Osteoblast (primary cell): ENCODE measurements at regions not wholly inside any gene's neighbourhood (a gene's known extent, or its start where the extent isn't known, plus 50 kb on each side); places are given as distances from the start of the nearest gene placed in this dataset.

Experiments used
- DNase-seq: peaks from one replicate; pipeline ENCODE4 v3.0.0; 2011; ENCODE audit warnings: low spot score, mixed read lengths; ENCODE audit not compliant: insufficient read length; ENCODE audit errors: missing footprints
- H2AFZ ChIP-seq: 2 replicates; pipeline ENCODE4 v1.6.0; 2011; ENCODE audit warnings: mild to moderate bottlenecking, low read length
- H3K27ac ChIP-seq: 2 replicates; pipeline ENCODE4 v1.5.1; 2011; ENCODE audit warnings: mild to moderate bottlenecking, low read depth, low read length, moderate library complexity
- H3K27me3 ChIP-seq: 2 replicates; pipeline ENCODE4 v1.6.0; 2012; ENCODE audit warnings: mild to moderate bottlenecking, control low read depth, inconsistent platforms, low read length, moderate library complexity; ENCODE audit not compliant: insufficient read depth
- H3K36me3 ChIP-seq: 2 replicates; pipeline ENCODE4 v1.5.1; 2011; ENCODE audit warnings: mild to moderate bottlenecking, low read length, control low read depth, moderate library complexity; ENCODE audit not compliant: insufficient read depth
- H3K4me1 ChIP-seq: 2 replicates; pipeline ENCODE4 v1.5.1; 2011; ENCODE audit warnings: mild to moderate bottlenecking, low read length, control low read depth, moderate library complexity; ENCODE audit not compliant: insufficient read depth
- H3K4me2 ChIP-seq: 2 replicates; pipeline ENCODE4 v1.6.0; 2011; ENCODE audit warnings: mild to moderate bottlenecking, low read length; ENCODE audit not compliant: insufficient read depth
- H3K4me3 ChIP-seq: fragments of 200-600 bp; sonication (generic); 3 replicates; pipeline ENCODE4 v1.5.1; 2012; ENCODE audit warnings: mild to moderate bottlenecking, low read length, inconsistent platforms; ENCODE audit not compliant: insufficient read depth
- H3K79me2 ChIP-seq: 2 replicates; pipeline ENCODE4 v1.6.0; 2012; ENCODE audit warnings: mild to moderate bottlenecking, low read length, control low read depth, inconsistent platforms; ENCODE audit not compliant: insufficient read depth
- H3K9me3 ChIP-seq: 2 replicates; pipeline ENCODE4 v1.5.1; 2011; ENCODE audit warnings: low read depth, low read length, control low read depth
- H4K20me1 ChIP-seq: 2 replicates; pipeline ENCODE4 v1.6.0; 2012; ENCODE audit warnings: mild to moderate bottlenecking, low read length, control low read depth; ENCODE audit not compliant: insufficient read depth
- TF ChIP-seq, protein P1 (sequence below): IDR thresholded peaks from 2 replicates; pipeline ENCODE4 v1.5.1; 2011; ENCODE audit warnings: mild to moderate bottlenecking, low read depth, low read length, moderate library complexity; ENCODE audit errors: extremely low read depth

GRCh38 chr11:10627816-10628215 is 59.4 kb upstream of the LYVE1 start:
- H3K9me3 ChIP-seq = no peaks in the 10 kb centered on the region
- no peak overlapping the region for H3K27ac ChIP-seq
- no peaks in the 10 kb centered on the region for H3K27me3 ChIP-seq
- H2AFZ ChIP-seq = no peak overlapping the region
- no peak for DNase-seq
- no peaks in the 10 kb centered on the region for H3K4me1 ChIP-seq
- H3K4me3 ChIP-seq = no peak overlapping the region
- H4K20me1 ChIP-seq = no peaks in the 10 kb centered on the region
- TF ChIP-seq, protein P1, sequence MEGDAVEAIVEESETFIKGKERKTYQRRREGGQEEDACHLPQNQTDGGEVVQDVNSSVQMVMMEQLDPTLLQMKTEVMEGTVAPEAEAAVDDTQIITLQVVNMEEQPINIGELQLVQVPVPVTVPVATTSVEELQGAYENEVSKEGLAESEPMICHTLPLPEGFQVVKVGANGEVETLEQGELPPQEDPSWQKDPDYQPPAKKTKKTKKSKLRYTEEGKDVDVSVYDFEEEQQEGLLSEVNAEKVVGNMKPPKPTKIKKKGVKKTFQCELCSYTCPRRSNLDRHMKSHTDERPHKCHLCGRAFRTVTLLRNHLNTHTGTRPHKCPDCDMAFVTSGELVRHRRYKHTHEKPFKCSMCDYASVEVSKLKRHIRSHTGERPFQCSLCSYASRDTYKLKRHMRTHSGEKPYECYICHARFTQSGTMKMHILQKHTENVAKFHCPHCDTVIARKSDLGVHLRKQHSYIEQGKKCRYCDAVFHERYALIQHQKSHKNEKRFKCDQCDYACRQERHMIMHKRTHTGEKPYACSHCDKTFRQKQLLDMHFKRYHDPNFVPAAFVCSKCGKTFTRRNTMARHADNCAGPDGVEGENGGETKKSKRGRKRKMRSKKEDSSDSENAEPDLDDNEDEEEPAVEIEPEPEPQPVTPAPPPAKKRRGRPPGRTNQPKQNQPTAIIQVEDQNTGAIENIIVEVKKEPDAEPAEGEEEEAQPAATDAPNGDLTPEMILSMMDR = no peak
- H3K4me2 ChIP-seq = no peak overlapping the region
- peaks cover 4% of the 10 kb centered on the region for H3K36me3 ChIP-seq
- H3K79me2 ChIP-seq = no peaks in the 10 kb centered on the region

DNA sequence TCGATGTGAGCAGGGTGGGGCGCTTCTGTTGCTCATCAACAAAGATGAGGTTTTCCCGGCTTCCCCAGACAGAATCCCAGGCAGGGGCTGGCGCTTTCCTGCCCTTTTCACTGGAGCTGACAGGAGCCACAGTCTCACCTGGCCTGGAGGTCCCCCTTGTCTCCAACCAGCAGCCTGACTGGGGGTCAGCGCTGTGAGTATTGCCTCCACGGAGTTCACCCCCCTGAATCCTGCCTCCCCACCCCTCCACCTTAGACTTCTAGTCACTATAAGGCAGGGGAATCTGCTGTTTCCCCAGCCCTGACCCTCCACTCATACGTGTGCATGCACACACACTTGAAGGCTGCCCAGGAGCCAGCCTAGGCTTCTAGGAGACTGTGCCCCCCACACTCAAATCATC is 58.8 kb upstream of the LYVE1 start:
- DNase-seq = no peak
- Histone ChIP-seq H3K27me3 (no peaks in the 10 kb centered on the region), H4K20me1 (no peaks in the 10 kb centered on the region), H2AFZ (no peak overlapping the region), H3K9me3 (no peaks in the 10 kb centered on the region), H3K36me3 (peaks cover 4% of the 10 kb centered on the region), H3K27ac (no peak overlapping the region), H3K4me2 (no peak overlapping the region), H3K4me3 (no peak overlapping the region), H3K4me1 (no peaks in the 10 kb centered on the region), H3K79me2 (no peaks in the 10 kb centered on the region)
- TF ChIP-seq, protein P1 = no peak

DNA sequence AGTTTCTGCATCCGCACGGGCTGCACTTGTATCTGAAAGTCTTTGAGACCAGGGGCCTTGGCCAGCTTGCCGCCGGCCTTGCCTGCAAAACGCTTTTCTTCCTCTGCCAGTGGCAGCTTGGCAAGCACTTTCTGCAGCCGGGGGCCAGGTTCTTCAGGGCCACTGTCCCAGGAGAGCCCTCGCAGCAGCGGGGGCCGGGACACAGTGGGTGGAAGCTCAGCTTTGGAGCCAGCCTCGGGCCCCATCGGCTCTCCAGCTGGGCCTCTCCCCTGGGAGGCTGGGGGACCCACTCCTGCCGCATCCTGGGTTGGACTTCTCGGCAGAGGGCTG is 57.5 kb upstream of the LYVE1 start:
- TF ChIP-seq, protein P1 = no peak
- Histone ChIP-seq H3K9me3 (no peaks in the 10 kb centered on the region), H3K27ac (no peak overlapping the region), H3K4me3 (no peak overlapping the region), H3K4me1 (no peaks in the 10 kb centered on the region), H3K79me2 (no peaks in the 10 kb centered on the region), H3K4me2 (no peak overlapping the region), H2AFZ (no peak overlapping the region), H4K20me1 (no peaks in the 10 kb centered on the region), H3K36me3 (peaks cover 4% of the 10 kb centered on the region), H3K27me3 (no peaks in the 10 kb centered on the region)
- no peak for DNase-seq

GRCh38 chr11:10625281-10625981 is 57.0 kb upstream of the LYVE1 start:
- Histone ChIP-seq H3K4me1 (no peaks in the 10 kb centered on the region), H3K27me3 (no peaks in the 10 kb centered on the region), H3K9me3 (no peaks in the 10 kb centered on the region), H4K20me1 (no peaks in the 10 kb centered on the region), H3K4me3 (no peak overlapping the region), H3K4me2 (no peak overlapping the region), H2AFZ (no peak overlapping the region), H3K27ac (no peak overlapping the region), H3K36me3 (peaks cover 4% of the 10 kb centered on the region), H3K79me2 (no peaks in the 10 kb centered on the region)
- TF ChIP-seq, protein P1 = no peak
- DNase-seq = no peak
